ENCODE measurements at regions not wholly inside any gene's neighbourhood (a gene's known extent, or its start where the extent isn't known, plus 50 kb on each side); places are given as distances from the start of the nearest gene placed in this dataset.

- no peaks in the 10 kb centered on the region for H4K20me1 ChIP-seq (ENCODE audit: control insufficient read depth, insufficient read depth)
- no peak overlapping the region for H2AFZ ChIP-seq (ENCODE audit: control insufficient read depth, low read depth, low read length)
- H3K27me3 ChIP-seq (replicated peaks in 1 of 2; ENCODE audit: control insufficient read depth in 2 of 2, insufficient read depth in 2 of 2, low read length in 1 of 2): no peaks in the 10 kb centered on the region
- H3K9me3 ChIP-seq (replicated peaks; ENCODE audit: control insufficient read depth, insufficient read depth, low read length): no peaks in the 10 kb centered on the region; the same call in 2 of the 3 replicates
- DNase-seq (ENCODE audit: low read depth, low spot score): no peak
- TF ChIP-seq SUPT20H (IDR thresholded peaks at IDR 0.05; ENCODE audit: borderline replicate concordance, control insufficient read depth, low read depth, low read length) (no peak), RAD51 (IDR thresholded peaks at IDR 0.05) (no peak), MAX (IDR thresholded peaks at IDR 0.05; ENCODE audit: low read depth, low read length) (no peak), ZNF622 (IDR thresholded peaks at IDR 0.05) (no peak), E4F1 (IDR thresholded peaks at IDR 0.05; ENCODE audit: borderline replicate concordance, partially characterized antibody) (no peak), ZNF24 (IDR thresholded peaks at IDR 0.05) (no peak), MTA3 (IDR thresholded peaks at IDR 0.05; ENCODE audit: borderline replicate concordance, low read length) (no peak), BRCA1 (IDR thresholded peaks at IDR 0.05; ENCODE audit: low read depth, low read length) (no peak), ZBTB33 (IDR thresholded peaks at IDR 0.05) (no peak), SUZ12 (IDR thresholded peaks at IDR 0.05; ENCODE audit: unreplicated experiment) (no peak), IRF3 (IDR thresholded peaks at IDR 0.05) (no peak), NRF1 (conservative IDR thresholded peaks at IDR 0.05; ENCODE audit: low read depth, low read length) (no peak), SREBF2 (IDR thresholded peaks at IDR 0.05; ENCODE audit: low read length) (no peak), EED (IDR thresholded peaks at IDR 0.05; ENCODE audit: low read depth) (no peak), PML (IDR thresholded peaks at IDR 0.05; ENCODE audit: low read length) (no peak)
- SMC1A ChIA-PET (ENCODE audit: uncharacterized antibody, unreplicated experiment): interaction anchor here (0.9 kb wide), 1 partner anchor 169 kb away, joined by 5 read pairs; no protein-coding TSS in a partner anchor
- no peak for ATAC-seq
- intact Hi-C loops (cut with micrococcal nuclease; ENCODE audit: unreplicated experiment) (no loop called here), in situ Hi-C loops (cut with MboI) (no loop called here)
- no peak overlapping the region for H3K9ac ChIP-seq (ENCODE audit: control insufficient read depth, insufficient read depth, low read length)
- CTCF ChIA-PET: no interaction called here
- no peak overlapping the region for H3K4me2 ChIP-seq (ENCODE audit: control insufficient read depth, insufficient read depth)
- no peaks in the 10 kb centered on the region for H3K79me2 ChIP-seq (ENCODE audit: control insufficient read depth, insufficient read depth, low read length)
- no peaks in the 10 kb centered on the region for H3K4me1 ChIP-seq (ENCODE audit: control insufficient read depth, insufficient read depth, low read length)
- POLR2A ChIA-PET: no interaction called here
- H3K36me3 ChIP-seq (ENCODE audit: control insufficient read depth in 2 of 2, insufficient read depth in 2 of 2, low read length in 1 of 2): no peaks in the 10 kb centered on the region
- 35% methylated on average over 14 of the region's 14 CpGs for WGBS (ENCODE audit: insufficient coverage, insufficient replicate concordance, low lambda C conversion rate, missing lambda C conversion rate)
- RAD21 ChIA-PET (ENCODE audit: unreplicated experiment): no interaction called here
- no peak overlapping the region for H3K4me3 ChIP-seq
- H3K27ac ChIP-seq (ENCODE audit: control insufficient read depth, insufficient read depth): no peak overlapping the region
- no TSS peak for BruUV-seq (replicated peaks)
- FAIRE-seq: no peak
Observed at GRCh38 chr10:35940141-35941041, 298.3 kb upstream of the FZD8 start.
